Suppressor macrophage treated with lipopolysaccharide for 4 hours (primary cell): ENCODE measurements at regions not wholly inside any gene's neighbourhood (a gene's known extent, or its start where the extent isn't known, plus 50 kb on each side); places are given as distances from the start of the nearest gene placed in this dataset.
"Not testable (repeated sequence)": the region's sequence is repeated elsewhere in the genome, so short reads cannot be mapped to it uniquely, and the experiment has no call there.

Source experiments
- DNase-seq: peaks from one replicate; pipeline ENCODE4 v3.0.0-alpha.2; 2020

- DNase-seq = no peak
Observed at GRCh38 chr14:101634850-101635748, 73.8 kb downstream of the DIO3 start.

DNA sequence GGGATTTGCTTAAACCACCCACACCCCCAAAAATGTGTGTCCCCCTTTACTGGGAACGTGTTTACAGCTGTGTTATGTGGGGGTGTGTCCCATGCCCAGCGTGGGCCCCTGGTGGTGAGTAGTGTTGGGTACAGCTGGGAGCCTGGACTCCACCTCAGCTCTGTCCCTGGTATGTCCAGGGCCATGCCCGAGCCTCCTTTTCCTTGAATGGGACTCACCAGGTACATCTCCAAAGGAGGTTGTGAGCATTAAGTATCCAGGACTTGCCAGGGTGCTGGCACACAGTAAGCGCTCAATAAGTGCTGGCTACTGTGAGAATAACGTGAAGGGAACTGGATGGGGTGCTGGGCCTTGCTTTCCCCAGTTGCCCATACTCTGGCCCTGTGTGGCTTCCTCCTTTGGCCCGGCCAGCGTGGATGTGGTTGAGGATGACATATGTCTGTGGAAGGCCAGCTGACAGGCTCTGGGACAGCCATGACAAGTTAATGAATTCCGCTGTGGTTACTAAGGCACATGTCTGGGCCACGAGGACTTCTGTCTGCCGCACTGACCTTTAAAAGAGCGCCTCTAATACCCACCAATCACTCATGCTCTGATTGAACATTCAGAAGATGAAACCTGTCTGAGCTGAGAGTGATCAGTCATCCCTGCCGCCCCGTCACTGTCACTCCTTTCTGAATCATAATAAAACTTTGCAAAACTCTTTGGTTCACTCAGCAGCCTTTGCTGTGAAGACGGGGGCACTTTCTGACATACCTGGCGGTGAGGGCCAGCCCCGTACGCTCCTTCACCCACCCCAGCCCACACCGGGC, 74.7 kb downstream of the DIO3 start:
- peak; percentile 16 for DNase-seq

DNA sequence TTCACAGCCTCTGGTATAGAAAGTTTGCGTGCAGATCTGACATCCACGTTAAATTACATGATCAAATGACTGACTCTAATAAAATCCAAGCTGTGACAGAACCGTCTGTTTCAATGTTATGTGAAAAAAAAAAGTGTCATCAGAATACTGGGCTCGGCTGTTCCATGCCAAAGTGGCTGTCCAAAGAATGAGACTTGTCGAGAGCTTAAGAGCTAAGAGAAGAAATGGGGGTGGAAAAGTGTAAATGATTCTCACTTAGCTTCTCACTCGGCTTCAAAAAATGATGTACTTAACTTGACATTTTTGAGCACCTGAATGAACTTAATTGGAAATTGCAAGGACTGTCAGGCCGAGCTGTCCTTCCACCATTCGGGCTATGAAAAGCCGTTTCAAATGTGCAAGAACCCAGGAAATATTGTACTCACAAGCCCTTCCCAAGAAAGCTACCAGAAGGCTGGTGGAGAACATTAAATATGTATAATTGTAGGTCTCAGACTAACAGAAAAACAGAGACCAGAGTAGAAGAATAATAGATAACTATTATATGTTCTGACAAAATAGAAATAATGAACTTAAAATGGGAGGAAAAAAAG, 78.0 kb downstream of the DIO3 start:
- DNase-seq = no peak

DNA sequence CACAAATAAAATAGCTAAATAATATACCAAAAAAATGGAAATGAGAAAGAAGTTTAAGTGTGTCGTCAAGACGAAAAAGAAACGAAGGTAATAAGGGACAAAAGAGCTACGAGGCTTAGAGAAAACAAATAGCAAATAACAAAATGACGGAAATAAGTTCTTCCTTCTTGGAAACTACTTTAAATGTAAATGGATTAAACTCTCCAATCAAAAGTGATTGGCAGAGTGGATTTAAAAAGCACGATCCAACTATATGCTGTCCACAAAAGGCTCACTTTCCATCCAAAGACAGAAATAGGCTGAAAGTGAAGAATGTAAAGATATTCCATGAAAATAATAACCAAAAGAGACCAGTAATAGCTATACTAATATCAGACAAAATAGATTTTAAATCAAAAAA, 82.4 kb downstream of the DIO3 start:
- DNase-seq = no peak

- no peak for DNase-seq
Observed at GRCh38 chr14:101654051-101654450, 92.8 kb downstream of the DIO3 start.

DNA sequence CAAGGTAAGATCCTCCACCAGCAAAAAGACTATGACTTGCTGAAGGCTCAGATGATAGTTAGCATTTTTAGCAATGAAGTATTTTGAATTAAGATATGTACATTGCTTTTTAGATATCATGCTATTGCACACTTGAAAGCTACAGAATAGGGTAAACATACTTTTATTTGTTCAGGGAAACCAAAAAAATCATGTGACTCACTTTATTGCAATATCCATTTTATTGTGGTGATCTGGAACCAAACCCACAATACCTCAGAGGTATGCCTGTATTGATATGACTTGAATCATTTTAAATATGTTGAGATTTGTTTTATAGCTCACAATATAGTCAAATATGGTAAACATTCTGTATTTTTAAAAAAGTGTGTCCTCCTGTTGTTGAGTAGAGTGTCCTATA, 96.1 kb downstream of the DIO3 start:
- no peak for DNase-seq

DNA sequence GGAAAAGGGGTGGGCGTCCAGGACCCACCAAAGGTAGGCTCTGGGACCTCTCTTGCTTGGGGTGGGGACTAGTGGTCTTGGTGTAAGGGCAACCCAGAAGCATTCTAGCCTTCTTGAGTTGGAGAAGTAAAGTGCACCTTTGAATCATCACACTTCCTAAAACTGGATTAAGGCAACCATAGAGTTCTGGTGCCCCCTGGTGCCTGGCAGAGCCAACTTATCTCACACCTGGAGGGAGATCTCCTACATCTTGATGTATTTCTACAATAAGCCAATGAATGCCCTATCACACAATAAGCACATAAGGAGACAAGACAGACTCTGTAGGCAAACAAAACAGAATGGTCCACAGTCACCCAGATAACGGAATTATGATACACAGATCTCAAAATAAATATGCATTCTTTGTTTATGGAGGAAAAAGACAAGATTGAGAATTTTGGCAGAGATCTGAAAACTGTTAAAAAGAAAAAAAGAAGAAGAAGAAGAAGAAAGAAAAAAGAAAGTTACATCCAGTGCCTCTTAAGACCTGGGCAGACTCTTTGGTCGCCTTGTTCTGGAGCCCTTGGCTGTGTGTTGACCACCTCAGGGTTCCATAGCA, 95.9 kb upstream of the PPP2R5C start:
- peak; percentile 46 for DNase-seq

- DNase-seq = no peak
Observed at GRCh38 chr14:101666264-101666663, 95.2 kb upstream of the PPP2R5C start.

DNA sequence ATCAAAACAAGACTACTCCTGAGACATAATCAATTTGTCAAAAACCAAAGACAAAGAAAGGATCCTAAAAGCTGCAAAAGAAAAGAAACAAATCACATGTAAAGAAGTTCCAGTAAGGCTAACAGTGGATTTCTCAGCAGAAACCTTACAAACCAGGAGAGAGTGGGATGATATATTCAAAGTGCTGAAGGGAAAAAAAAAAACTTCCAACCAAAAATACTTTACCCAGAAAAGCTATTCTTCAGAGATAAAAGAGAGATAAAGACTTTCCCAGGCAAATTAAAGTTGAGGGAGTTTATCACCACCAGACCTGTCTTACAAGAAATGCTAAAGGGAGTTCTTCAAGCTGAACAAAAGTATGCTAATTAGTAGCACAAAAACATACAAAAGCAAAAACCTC, 91.9 kb upstream of the PPP2R5C start:
- DNase-seq = no peak

GRCh38 chr14:101673873-101674272, 87.6 kb upstream of the PPP2R5C start:
- no peak for DNase-seq

DNA sequence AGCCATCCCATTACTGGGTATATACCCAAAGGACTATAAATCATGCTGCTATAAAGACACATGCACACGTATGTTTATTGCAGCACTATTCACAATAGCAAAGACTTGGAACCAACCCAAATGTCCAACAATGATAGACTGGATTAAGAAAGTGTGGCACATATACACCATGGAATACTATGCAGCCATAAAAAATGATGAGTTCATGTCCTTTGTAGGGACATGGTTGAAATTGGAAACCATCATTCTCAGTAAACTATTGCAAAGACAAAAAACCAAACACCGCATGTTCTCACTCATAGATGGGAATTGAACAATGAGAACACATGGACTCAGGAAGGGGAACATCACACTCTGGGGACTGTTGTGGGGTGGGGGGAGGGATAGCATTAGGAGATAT, 85.7 kb upstream of the PPP2R5C start:
- DNase-seq = not testable (repeated sequence)

DNA sequence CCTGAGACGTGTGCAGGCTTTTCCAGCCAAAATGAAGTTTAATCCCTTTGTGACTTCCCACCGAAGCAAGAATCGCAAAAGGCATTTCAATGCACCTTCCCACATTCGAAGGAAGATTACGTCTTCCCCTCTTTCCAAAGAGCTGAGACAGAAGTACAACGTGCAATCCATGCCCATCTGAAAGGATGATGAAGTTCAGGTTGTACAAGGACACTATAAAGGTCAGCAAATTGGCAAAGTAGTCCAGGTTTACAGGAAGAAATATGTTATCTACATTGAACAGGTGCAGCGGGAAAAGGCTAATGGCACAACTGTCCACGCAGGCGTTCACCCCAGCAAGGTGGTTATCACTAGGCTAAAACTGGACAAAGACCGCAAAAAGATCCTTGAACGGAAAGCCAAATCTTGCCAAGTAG, 83.6 kb upstream of the PPP2R5C start:
- not testable (repeated sequence) for DNase-seq

- no peak for DNase-seq
Observed at GRCh38 chr14:101681795-101682194, 79.7 kb upstream of the PPP2R5C start.

DNA sequence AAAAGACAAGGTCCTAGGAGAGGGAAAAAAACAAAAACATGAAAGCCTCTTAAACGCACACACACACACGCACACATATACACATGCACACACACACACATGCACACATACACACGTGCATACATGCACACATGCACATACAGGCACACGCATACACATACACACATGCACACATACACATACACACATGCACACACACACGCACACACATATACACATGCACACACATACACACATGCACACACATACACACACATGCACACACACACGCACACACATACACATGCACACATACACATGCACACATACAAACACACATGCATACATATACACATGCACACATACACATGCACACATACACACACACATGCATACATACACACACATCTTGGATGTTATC, 78.1 kb upstream of the PPP2R5C start:
- DNase-seq = no peak

- no peak for DNase-seq
Observed at GRCh38 chr14:101687756-101688546, 73.6 kb upstream of the PPP2R5C start.

DNA sequence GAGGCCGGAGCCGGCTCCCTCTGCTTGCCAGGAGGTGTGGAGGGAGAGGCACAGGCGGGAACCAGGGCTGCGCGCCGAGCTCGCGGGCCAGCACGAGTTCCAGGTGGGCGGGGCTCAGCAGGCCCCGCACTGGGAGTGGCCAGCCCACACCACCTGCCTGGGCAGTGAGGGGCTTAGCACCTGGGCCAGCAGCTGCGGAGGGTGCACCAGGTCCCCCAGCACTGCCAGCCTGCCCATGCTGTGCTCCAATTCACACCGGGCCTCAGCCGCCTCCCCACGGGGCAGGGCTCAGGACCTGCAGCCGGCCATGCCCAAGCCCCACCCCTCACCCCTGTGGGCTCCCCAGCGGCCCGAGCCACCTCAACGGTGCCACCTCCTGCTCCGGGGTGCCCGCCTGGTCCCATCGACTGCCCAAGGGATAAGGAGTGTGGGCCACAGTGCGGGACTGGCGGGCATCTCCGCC, 72.4 kb upstream of the PPP2R5C start:
- no peak for DNase-seq

DNA sequence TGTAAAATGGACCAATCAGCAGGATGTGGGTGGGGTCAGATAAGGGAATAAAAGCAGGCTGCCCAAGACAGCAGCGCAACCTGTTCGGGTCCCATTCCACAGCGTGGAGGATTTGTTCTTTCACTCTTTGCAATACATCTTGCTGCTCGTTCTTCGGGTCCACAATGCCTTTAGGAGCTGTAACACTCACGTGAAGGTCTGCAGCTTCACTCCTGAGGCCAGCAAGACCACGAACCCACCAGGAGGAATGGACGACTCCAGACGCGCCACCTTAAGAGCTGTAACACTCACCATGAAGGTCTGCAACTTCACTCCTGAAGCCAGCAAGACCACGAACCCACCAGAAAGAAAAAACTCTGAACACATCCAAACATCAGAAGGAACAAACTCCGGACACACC, 71.5 kb upstream of the PPP2R5C start:
- not testable (repeated sequence) for DNase-seq

- DNase-seq = no peak
Observed at GRCh38 chr14:101695659-101696058, 65.8 kb upstream of the PPP2R5C start.

GRCh38 chr14:101704140-101704539, 57.4 kb upstream of the PPP2R5C start:
- DNase-seq = no peak

GRCh38 chr14:101705733-101706508, 55.6 kb upstream of the PPP2R5C start:
- peak; percentile 60 for DNase-seq

GRCh38 chr14:101706509-101707067, 54.9 kb upstream of the PPP2R5C start:
- no peak for DNase-seq
